ENCODE measurements at regions not wholly inside any gene's neighbourhood (a gene's known extent, or its start where the extent isn't known, plus 50 kb on each side); places are given as distances from the start of the nearest gene placed in this dataset.

GRCh38 chr6:101015541-101015940 lies 134.4 kb upstream of the ASCC3 start:
- Histone ChIP-seq H3K4me1 (ENCODE audit: control insufficient read depth, insufficient read depth, low read length) (no peaks in the 10 kb centered on the region), H3K36me3 (ENCODE audit: control insufficient read depth, insufficient read depth, low read length) (no peaks in the 10 kb centered on the region), H3K4me3 (ENCODE audit: low read depth, low read length) (no peak overlapping the region), H3K9me3 (ENCODE audit: control insufficient read depth, insufficient read depth, low read length) (no peaks in the 10 kb centered on the region), H3K9ac (ENCODE audit: low read depth, low read length) (no peak overlapping the region), H3K27me3 (ENCODE audit: control insufficient read depth, insufficient read depth, low read length) (no peaks in the 10 kb centered on the region)

- H3K4me3 ChIP-seq (ENCODE audit: low read depth, low read length), result no peak overlapping the region
- no peak overlapping the region for H3K9ac ChIP-seq (ENCODE audit: low read depth, low read length)
- no peaks in the 10 kb centered on the region for H3K4me1 ChIP-seq (ENCODE audit: control insufficient read depth, insufficient read depth, low read length)
- H3K27me3 ChIP-seq (ENCODE audit: control insufficient read depth, insufficient read depth, low read length), result no peaks in the 10 kb centered on the region
- no peaks in the 10 kb centered on the region for H3K36me3 ChIP-seq (ENCODE audit: control insufficient read depth, insufficient read depth, low read length)
- no peaks in the 10 kb centered on the region for H3K9me3 ChIP-seq (ENCODE audit: control insufficient read depth, insufficient read depth, low read length)
These were observed 135.0 kb upstream of the ASCC3 start for GRCh38 chr6:101016163-101016562.

- Histone ChIP-seq H3K9me3 (ENCODE audit: control insufficient read depth, insufficient read depth, low read length) (no peaks in the 10 kb centered on the region), H3K4me3 (ENCODE audit: low read depth, low read length) (no peak overlapping the region), H3K27me3 (ENCODE audit: control insufficient read depth, insufficient read depth, low read length) (no peaks in the 10 kb centered on the region), H3K36me3 (ENCODE audit: control insufficient read depth, insufficient read depth, low read length) (no peaks in the 10 kb centered on the region), H3K9ac (ENCODE audit: low read depth, low read length) (no peak overlapping the region), H3K4me1 (ENCODE audit: control insufficient read depth, insufficient read depth, low read length) (no peaks in the 10 kb centered on the region)
These were observed 137.0 kb upstream of the ASCC3 start for GRCh38 chr6:101018157-101018556.

GRCh38 chr6:101021504-101021903 lies 140.4 kb upstream of the ASCC3 start:
- Histone ChIP-seq H3K9ac (ENCODE audit: low read depth, low read length) (no peak overlapping the region), H3K4me1 (ENCODE audit: control insufficient read depth, insufficient read depth, low read length) (no peaks in the 10 kb centered on the region), H3K27me3 (ENCODE audit: control insufficient read depth, insufficient read depth, low read length) (no peaks in the 10 kb centered on the region)

GRCh38 chr6:101042966-101043365 lies 161.8 kb upstream of the ASCC3 start:
- no peaks in the 10 kb centered on the region for H3K4me1 ChIP-seq (ENCODE audit: control insufficient read depth, insufficient read depth, low read length)
- H3K27me3 ChIP-seq (ENCODE audit: control insufficient read depth, insufficient read depth, low read length), result no peaks in the 10 kb centered on the region
- no peak overlapping the region for H3K4me3 ChIP-seq (ENCODE audit: low read depth, low read length)
- no peaks in the 10 kb centered on the region for H3K36me3 ChIP-seq (ENCODE audit: control insufficient read depth, insufficient read depth, low read length)
- no peaks in the 10 kb centered on the region for H3K9me3 ChIP-seq (ENCODE audit: control insufficient read depth, insufficient read depth, low read length)
- no peak overlapping the region for H3K9ac ChIP-seq (ENCODE audit: low read depth, low read length)

More at GRCh38 chr6:101021504-101021903, 140.4 kb upstream of the ASCC3 start:
- H3K9me3 ChIP-seq (ENCODE audit: control insufficient read depth, insufficient read depth, low read length), result no peaks in the 10 kb centered on the region
- no peaks in the 10 kb centered on the region for H3K36me3 ChIP-seq (ENCODE audit: control insufficient read depth, insufficient read depth, low read length)
- H3K4me3 ChIP-seq (ENCODE audit: low read depth, low read length), result no peak overlapping the region

- H3K9me3 ChIP-seq (ENCODE audit: control insufficient read depth, insufficient read depth, low read length), result no peaks in the 10 kb centered on the region
- H3K9ac ChIP-seq (ENCODE audit: low read depth, low read length), result no peak overlapping the region
- no peak overlapping the region for H3K4me3 ChIP-seq (ENCODE audit: low read depth, low read length)
- no peaks in the 10 kb centered on the region for H3K27me3 ChIP-seq (ENCODE audit: control insufficient read depth, insufficient read depth, low read length)
- H3K4me1 ChIP-seq (ENCODE audit: control insufficient read depth, insufficient read depth, low read length), result no peaks in the 10 kb centered on the region
- H3K36me3 ChIP-seq (ENCODE audit: control insufficient read depth, insufficient read depth, low read length), result no peaks in the 10 kb centered on the region
These were observed 177.2 kb upstream of the ASCC3 start for GRCh38 chr6:101058296-101058695.

GRCh38 chr6:101066481-101066880 lies 185.4 kb upstream of the ASCC3 start:
- no peaks in the 10 kb centered on the region for H3K27me3 ChIP-seq (ENCODE audit: control insufficient read depth, insufficient read depth, low read length)
- no peaks in the 10 kb centered on the region for H3K36me3 ChIP-seq (ENCODE audit: control insufficient read depth, insufficient read depth, low read length)
- no peaks in the 10 kb centered on the region for H3K9me3 ChIP-seq (ENCODE audit: control insufficient read depth, insufficient read depth, low read length)
- H3K4me3 ChIP-seq (ENCODE audit: low read depth, low read length), result no peak overlapping the region
- no peaks in the 10 kb centered on the region for H3K4me1 ChIP-seq (ENCODE audit: control insufficient read depth, insufficient read depth, low read length)
- no peak overlapping the region for H3K9ac ChIP-seq (ENCODE audit: low read depth, low read length)

- H3K9me3 ChIP-seq (ENCODE audit: control insufficient read depth, insufficient read depth, low read length), result no peaks in the 10 kb centered on the region
- H3K36me3 ChIP-seq (ENCODE audit: control insufficient read depth, insufficient read depth, low read length), result no peaks in the 10 kb centered on the region
- no peak overlapping the region for H3K4me3 ChIP-seq (ENCODE audit: low read depth, low read length)
- H3K4me1 ChIP-seq (ENCODE audit: control insufficient read depth, insufficient read depth, low read length), result no peaks in the 10 kb centered on the region
- no peak overlapping the region for H3K9ac ChIP-seq (ENCODE audit: low read depth, low read length)
- H3K27me3 ChIP-seq (ENCODE audit: control insufficient read depth, insufficient read depth, low read length), result no peaks in the 10 kb centered on the region
These were observed 188.2 kb upstream of the ASCC3 start for GRCh38 chr6:101069191-101069795.

GRCh38 chr6:101070044-101070608 lies 189.0 kb upstream of the ASCC3 start:
- Histone ChIP-seq H3K4me3 (ENCODE audit: low read depth, low read length) (no peak overlapping the region), H3K27me3 (ENCODE audit: control insufficient read depth, insufficient read depth, low read length) (no peaks in the 10 kb centered on the region), H3K4me1 (ENCODE audit: control insufficient read depth, insufficient read depth, low read length) (no peaks in the 10 kb centered on the region), H3K9ac (ENCODE audit: low read depth, low read length) (no peak overlapping the region), H3K9me3 (ENCODE audit: control insufficient read depth, insufficient read depth, low read length) (no peaks in the 10 kb centered on the region), H3K36me3 (ENCODE audit: control insufficient read depth, insufficient read depth, low read length) (no peaks in the 10 kb centered on the region)

- Histone ChIP-seq H3K4me3 (ENCODE audit: low read depth, low read length) (no peak overlapping the region), H3K27me3 (ENCODE audit: control insufficient read depth, insufficient read depth, low read length) (no peaks in the 10 kb centered on the region), H3K9ac (ENCODE audit: low read depth, low read length) (no peak overlapping the region), H3K9me3 (ENCODE audit: control insufficient read depth, insufficient read depth, low read length) (no peaks in the 10 kb centered on the region), H3K36me3 (ENCODE audit: control insufficient read depth, insufficient read depth, low read length) (no peaks in the 10 kb centered on the region), H3K4me1 (ENCODE audit: control insufficient read depth, insufficient read depth, low read length) (no peaks in the 10 kb centered on the region)
These were observed 196.2 kb upstream of the ASCC3 start for GRCh38 chr6:101077344-101077743.

GRCh38 chr6:101079696-101080270 lies 198.7 kb upstream of the ASCC3 start:
- Histone ChIP-seq H3K9ac (ENCODE audit: low read depth, low read length) (no peak overlapping the region), H3K9me3 (ENCODE audit: control insufficient read depth, insufficient read depth, low read length) (no peaks in the 10 kb centered on the region), H3K27me3 (ENCODE audit: control insufficient read depth, insufficient read depth, low read length) (no peaks in the 10 kb centered on the region), H3K36me3 (ENCODE audit: control insufficient read depth, insufficient read depth, low read length) (no peaks in the 10 kb centered on the region), H3K4me3 (ENCODE audit: low read depth, low read length) (no peak overlapping the region), H3K4me1 (ENCODE audit: control insufficient read depth, insufficient read depth, low read length) (peaks cover 8% of the 10 kb centered on the region)

- Histone ChIP-seq H3K9me3 (ENCODE audit: control insufficient read depth, insufficient read depth, low read length) (no peaks in the 10 kb centered on the region), H3K9ac (ENCODE audit: low read depth, low read length) (no peak overlapping the region), H3K4me1 (ENCODE audit: control insufficient read depth, insufficient read depth, low read length) (peaks cover 16% of the 10 kb centered on the region), H3K4me3 (ENCODE audit: low read depth, low read length) (no peak overlapping the region), H3K27me3 (ENCODE audit: control insufficient read depth, insufficient read depth, low read length) (no peaks in the 10 kb centered on the region), H3K36me3 (ENCODE audit: control insufficient read depth, insufficient read depth, low read length) (no peaks in the 10 kb centered on the region)
These were observed 199.5 kb upstream of the ASCC3 start for GRCh38 chr6:101080597-101080996.
